Esophagus squamous epithelium (tissue), 5 donors: ENCODE measurements at regions not wholly inside any gene's neighbourhood (a gene's known extent, or its start where the extent isn't known, plus 50 kb on each side); places are given as distances from the start of the nearest gene placed in this dataset.

ENCODE experiments used
- DNase-seq: peaks from one replicate; lab custom pipeline; 2025; lab: John Stamatoyannopoulos, UW
- H3K27ac ChIP-seq, 4 donors: fragments of 200-600 bp; sonication (generic); one replicate each; pipeline ENCODE4 v1.5.1; 2016 to 2019; ENCODE audit warnings: mild to moderate bottlenecking in 1 of 4
- H3K27me3 ChIP-seq, 4 donors: fragments of 200-600 bp; sonication (generic); 1 replicate in 3 of 4; 2 replicates in 1 of 4; pipeline versions ENCODE4 v1.5.1 to v1.6.0; 2017 to 2021; ENCODE audit warnings: antibody characterized with exemption in 1 of 4
- H3K36me3 ChIP-seq, 3 donors: fragments of 200-600 bp; sonication (generic); one replicate each; pipeline ENCODE4 v1.5.1; 2016 to 2019
- H3K4me1 ChIP-seq, 3 donors: fragments of 200-600 bp; sonication (generic); one replicate each; pipeline ENCODE4 v1.5.1; 2017 to 2019
- H3K4me3 ChIP-seq, 4 donors: fragments of 200-600 bp; sonication (generic); 1 replicate in 3 of 4; 2 replicates in 1 of 4; pipeline ENCODE4 v1.5.1; 2016 to 2019; ENCODE audit warnings: mild to moderate bottlenecking in 2 of 4, moderate library complexity in 1 of 4
- H3K9me3 ChIP-seq, 3 donors: fragments of 200-600 bp; sonication (generic); one replicate each; pipeline ENCODE4 v1.5.1; 2016 to 2019
- POLR2A ChIP-seq, 4 donors: fragments of 450-650 bp; IDR thresholded peaks; one replicate each; pipeline ENCODE4 v1.6.1; 2017; ENCODE audit warnings: antibody characterized with exemption in 4 of 4, mild to moderate bottlenecking in 4 of 4, moderate library complexity in 3 of 4
- WGBS, 2 donors: methylation state at CpG; one replicate each; pipeline ENCODE4 v1.1.5; 2018; 5-methylcytosine and 5-hydroxymethylcytosine counted together
- intact Hi-C: fragments of 100-400 bp; cut with DNase I; formaldehyde crosslinking; loops from one replicate; pipeline ENCODE4 v1.15.0; 2022
- TF ChIP-seq, protein P1 (sequence below), 6 experiments: fragments of 450-650 bp in 4 of 6; fragments of 200-600 bp in 2 of 6; sonication (generic) in 2 of 6; IDR thresholded peaks; one replicate each; pipeline ENCODE4 v1.5.1; 2016 to 2019; ENCODE audit warnings: antibody characterized with exemption in 6 of 6, mild to moderate bottlenecking in 4 of 6, moderate library complexity in 4 of 6
- donor health status: DM: yes; HTN: yes; CAD: no.

DNA sequence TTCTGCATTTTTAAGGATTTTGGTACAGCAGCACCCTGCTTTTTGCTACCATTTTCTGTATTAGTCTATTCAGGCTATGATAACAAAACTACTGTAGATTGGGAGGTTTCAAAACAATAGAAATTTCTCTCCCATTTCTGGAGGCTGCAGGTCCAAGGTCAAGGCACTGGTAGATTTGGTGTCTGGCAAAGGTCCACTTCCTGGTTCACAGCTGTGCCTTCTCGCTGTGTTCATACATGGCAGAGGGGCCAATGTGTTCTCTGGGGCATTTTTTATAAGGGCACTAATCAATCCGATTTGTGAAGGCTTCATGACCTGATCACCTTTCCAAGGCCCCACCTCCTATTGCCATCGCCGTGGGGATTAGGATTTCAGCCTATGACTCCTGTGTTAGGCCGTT, 268.1 kb upstream of the RTL1 start:
- intact Hi-C loops: no loop called here
- Histone ChIP-seq H3K27me3 (no peaks in the 10 kb centered on the region), H3K9me3 (peaks cover 0 to 11% (median 11%) of the 10 kb centered on the region in 3 donors), H3K4me1 (no peaks in the 10 kb centered on the region), H3K4me3 (no peak overlapping the region), H3K27ac (no peak overlapping the region), H3K36me3 (no peaks in the 10 kb centered on the region)
- TF ChIP-seq, protein P1, sequence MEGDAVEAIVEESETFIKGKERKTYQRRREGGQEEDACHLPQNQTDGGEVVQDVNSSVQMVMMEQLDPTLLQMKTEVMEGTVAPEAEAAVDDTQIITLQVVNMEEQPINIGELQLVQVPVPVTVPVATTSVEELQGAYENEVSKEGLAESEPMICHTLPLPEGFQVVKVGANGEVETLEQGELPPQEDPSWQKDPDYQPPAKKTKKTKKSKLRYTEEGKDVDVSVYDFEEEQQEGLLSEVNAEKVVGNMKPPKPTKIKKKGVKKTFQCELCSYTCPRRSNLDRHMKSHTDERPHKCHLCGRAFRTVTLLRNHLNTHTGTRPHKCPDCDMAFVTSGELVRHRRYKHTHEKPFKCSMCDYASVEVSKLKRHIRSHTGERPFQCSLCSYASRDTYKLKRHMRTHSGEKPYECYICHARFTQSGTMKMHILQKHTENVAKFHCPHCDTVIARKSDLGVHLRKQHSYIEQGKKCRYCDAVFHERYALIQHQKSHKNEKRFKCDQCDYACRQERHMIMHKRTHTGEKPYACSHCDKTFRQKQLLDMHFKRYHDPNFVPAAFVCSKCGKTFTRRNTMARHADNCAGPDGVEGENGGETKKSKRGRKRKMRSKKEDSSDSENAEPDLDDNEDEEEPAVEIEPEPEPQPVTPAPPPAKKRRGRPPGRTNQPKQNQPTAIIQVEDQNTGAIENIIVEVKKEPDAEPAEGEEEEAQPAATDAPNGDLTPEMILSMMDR (IDR thresholded peaks at IDR 0.05): no peak
- no peak for TF ChIP-seq POLR2A (IDR thresholded peaks at IDR 0.05)
- WGBS, 2 donors: 71 to 88% methylated on average over 4 of the region's 5 CpGs
- no peak for DNase-seq

DNA sequence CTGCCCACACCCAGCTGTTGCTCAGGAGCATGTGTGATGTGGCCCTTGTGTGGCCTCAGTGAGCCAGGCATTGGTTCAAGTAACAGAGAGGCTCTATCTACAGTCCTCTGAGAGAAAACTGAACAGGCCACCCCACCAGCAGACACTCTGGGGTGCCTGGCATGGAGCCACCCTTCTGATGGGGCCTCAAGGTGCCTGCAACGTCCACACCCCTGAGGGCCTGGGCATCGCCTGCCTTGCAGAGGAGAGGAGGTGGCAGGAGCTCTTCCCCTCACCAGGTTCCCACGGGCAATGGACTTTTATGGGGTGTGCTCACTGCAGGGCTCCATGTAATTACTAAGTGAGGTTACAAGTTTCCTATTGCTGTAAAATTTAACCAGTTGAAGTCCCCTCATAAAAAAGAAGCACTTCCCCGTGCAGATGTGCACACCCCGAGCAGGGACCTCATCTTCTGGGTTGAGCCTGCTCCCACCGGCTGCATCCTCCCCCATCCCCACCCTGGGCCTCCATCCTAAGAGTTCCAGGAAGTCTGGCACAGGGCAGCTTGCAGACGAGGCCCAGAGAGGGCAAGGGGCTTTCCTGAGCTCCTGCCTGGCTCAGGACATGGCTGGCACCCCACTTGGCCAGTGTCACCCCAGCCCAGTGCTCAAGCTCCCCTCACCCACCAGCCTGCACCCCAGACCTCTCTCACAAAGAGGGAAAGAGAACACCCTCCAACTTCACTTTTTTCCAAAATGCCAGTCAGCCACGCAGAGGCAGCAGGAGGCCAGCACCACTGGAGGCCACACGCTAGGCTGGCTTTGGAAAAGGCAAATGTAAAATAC, 270.4 kb upstream of the RTL1 start:
- no peaks in the 10 kb centered on the region for H3K9me3 ChIP-seq
- no peak for DNase-seq
- TF ChIP-seq, protein P1 (IDR thresholded peaks at IDR 0.05): no peak
- no peak for TF ChIP-seq POLR2A (IDR thresholded peaks at IDR 0.05)
- H3K36me3 ChIP-seq: no peaks in the 10 kb centered on the region
- H3K4me3 ChIP-seq: no peak overlapping the region
- H3K27me3 ChIP-seq: no peaks in the 10 kb centered on the region
- H3K27ac ChIP-seq: no peak overlapping the region
- WGBS, 2 donors: 62 to 65% methylated on average over 3 to 6 of the region's 9 CpGs
- intact Hi-C loops: no loop called here
- H3K4me1 ChIP-seq: no peaks in the 10 kb centered on the region

DNA sequence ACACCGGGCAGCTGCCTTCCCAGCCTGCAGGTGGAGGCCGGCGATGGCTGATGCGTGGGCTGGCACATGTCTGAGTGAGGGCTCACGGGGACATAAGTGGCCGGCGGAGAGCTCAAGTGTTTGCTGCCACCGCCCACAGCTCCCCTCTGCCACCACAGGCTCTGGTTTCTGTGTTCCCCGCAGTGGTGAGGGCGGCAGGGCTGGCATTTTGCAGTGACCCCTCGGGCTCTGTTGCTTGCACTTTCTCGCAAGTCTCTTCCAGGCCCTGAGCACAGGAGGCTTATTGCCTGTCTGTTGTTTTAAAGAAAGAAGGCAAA, 271.0 kb upstream of the RTL1 start:
- WGBS, 2 donors: 86 to 90% methylated on average over 11 to 12 of the region's 12 CpGs
- no peaks in the 10 kb centered on the region for H3K4me1 ChIP-seq
- no peak overlapping the region for H3K4me3 ChIP-seq
- H3K36me3 ChIP-seq: no peaks in the 10 kb centered on the region
- intact Hi-C loops: no loop called here
- no peak overlapping the region for H3K27ac ChIP-seq
- TF ChIP-seq POLR2A (IDR thresholded peaks at IDR 0.05): no peak
- TF ChIP-seq, protein P1 (IDR thresholded peaks at IDR 0.05): no peak
- no peaks in the 10 kb centered on the region for H3K9me3 ChIP-seq
- no peaks in the 10 kb centered on the region for H3K27me3 ChIP-seq
- no peak for DNase-seq

DNA sequence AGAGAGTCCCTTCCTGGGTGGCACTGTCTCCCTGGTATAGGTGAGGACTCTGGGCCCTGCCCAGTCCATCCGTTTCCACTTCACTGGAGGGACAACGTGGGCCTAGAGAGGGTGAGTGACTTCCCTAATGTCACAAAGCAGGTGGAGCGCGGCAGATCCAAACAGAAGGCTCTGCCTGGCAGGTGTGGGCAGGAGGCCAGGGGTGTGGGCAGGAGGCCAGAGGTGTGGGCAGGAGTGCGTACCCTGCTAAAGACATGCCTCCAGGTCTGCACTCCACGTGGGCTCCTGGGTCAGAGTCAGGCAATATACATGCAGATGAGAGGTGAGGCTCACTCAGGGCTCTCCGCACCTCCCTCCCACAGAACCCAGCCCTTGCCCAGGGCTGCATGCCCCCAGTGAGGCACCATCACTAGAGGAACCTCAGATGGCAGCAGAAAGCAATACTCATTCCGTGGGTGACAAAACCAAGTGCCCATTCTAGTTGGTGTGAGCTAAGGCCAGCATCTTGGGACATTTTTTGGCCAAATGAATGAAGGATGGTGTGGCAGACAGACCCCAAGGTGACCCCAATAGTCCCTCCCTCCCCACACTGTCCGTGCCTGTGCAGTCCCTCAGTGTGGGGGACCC, 271.6 kb upstream of the RTL1 start:
- no peak for DNase-seq
- no peaks in the 10 kb centered on the region for H3K36me3 ChIP-seq
- 25 to 63% methylated on average over 6 to 7 of the region's 9 CpGs for WGBS, 2 donors
- intact Hi-C loops: no loop called here
- H3K4me1 ChIP-seq: no peaks in the 10 kb centered on the region
- H3K4me3 ChIP-seq: no peak overlapping the region
- no peak overlapping the region for H3K27ac ChIP-seq
- H3K9me3 ChIP-seq: peaks cover 0 to 5% (median 0%) of the 10 kb centered on the region in 3 donors
- TF ChIP-seq POLR2A (IDR thresholded peaks at IDR 0.05): no peak
- TF ChIP-seq, protein P1 (IDR thresholded peaks at IDR 0.05): no peak
- no peaks in the 10 kb centered on the region for H3K27me3 ChIP-seq
